ENCODE measurements at regions not wholly inside any gene's neighbourhood (a gene's known extent, or its start where the extent isn't known, plus 50 kb on each side); places are given as distances from the start of the nearest gene placed in this dataset.

DNA sequence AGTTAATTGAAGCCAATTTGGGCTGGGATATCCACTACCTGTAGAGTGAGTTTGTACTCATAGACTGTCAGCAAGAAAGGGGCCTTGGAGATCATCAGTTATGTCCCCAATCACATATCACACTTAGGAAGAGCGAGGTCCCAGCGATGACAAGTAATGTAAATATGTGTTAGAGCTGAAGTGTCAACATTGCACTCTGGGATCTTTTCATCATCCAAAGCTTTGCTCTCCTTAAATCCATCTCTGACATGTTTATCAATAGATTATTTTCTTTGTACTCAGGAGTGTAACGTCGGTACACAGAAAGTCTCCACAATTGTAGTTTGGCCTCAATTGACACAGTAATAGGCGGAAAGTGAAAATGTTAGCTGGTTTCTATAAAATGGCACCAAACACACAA, 113.7 kb upstream of the TPRG1 start:
- TF ChIP-seq POLR2A (IDR thresholded peaks at IDR 0.05; ENCODE audit: low read depth, low read length) = no peak
- TF ChIP-seq POLR2AphosphoS5 (IDR thresholded peaks at IDR 0.05; ENCODE audit: low read depth, low read length) = no peak

Measured in GM12892 (cell line).